HepG2 (cell line): ENCODE measurements at regions not wholly inside any gene's neighbourhood (a gene's known extent, or its start where the extent isn't known, plus 50 kb on each side); places are given as distances from the start of the nearest gene placed in this dataset.

Experiments used
- ATAC-seq: fragments of 200-7000 bp; cut with Tn5 transposase; 3 replicates; pipeline ENCODE4 v1.9.1; 2020; ENCODE audit warnings: mild to moderate bottlenecking, moderate library complexity
- BruUV-seq: library from RNA; stranded (reverse); fragments of 400-500 nt; replicated peaks from 2 replicates; lab custom pipeline; 2021; lab: Mats Ljungman, UMichigan
- CTCF ChIA-PET: fragments of 300-600 bp; formaldehyde crosslinking; extraction: SDS; loops from one replicate; lab custom pipeline; 2021; ENCODE audit warnings: low total read pairs, inconsistent platforms, low intra/inter-chr PET ratio; lab: Yijun Ruan, JAX
- POLR2A ChIA-PET: fragments of 350-600 bp; sonication (Branson Sonifier 250); formaldehyde crosslinking; loops from one replicate; lab custom pipeline; 2020; ENCODE audit warnings: antibody characterized with exemption, inconsistent platforms; lab: Yijun Ruan, JAX
- DNase-seq: peaks from one replicate; pipeline ENCODE4 v3.0.0-alpha.2; 2015; ENCODE audit warnings: low spot score
- FAIRE-seq: peaks from 3 replicates; lab custom pipeline; 2011; peaks lifted over from hg19 to GRCh38; lab: Jason Lieb, UNC
- H2AFZ ChIP-seq: one replicate; pipeline ENCODE4 v1.6.1; 2011; ENCODE audit warnings: low read length, inconsistent platforms
- H3K27ac ChIP-seq: fragments of 300-600 bp; 3 replicates; pipeline ENCODE4 v1.8.0; 2011; ENCODE audit warnings: mixed run types, mild to moderate bottlenecking, mixed read lengths, low read length, inconsistent platforms; ENCODE audit not compliant: insufficient read depth; ENCODE audit errors: extremely low read length
- H3K27me3 ChIP-seq, 2 experiments: fragments of 200-600 bp in 1 of 2; 2 replicates in 1 of 2; 3 replicates in 1 of 2; pipeline versions ENCODE4 v1.6.0 to v1.8.0; 2011; ENCODE audit warnings: low read length in 2 of 2, mild to moderate bottlenecking in 2 of 2, moderate library complexity in 2 of 2, inconsistent platforms in 1 of 2; ENCODE audit not compliant: insufficient read depth in 2 of 2, control insufficient read depth in 1 of 2
- H3K36me3 ChIP-seq, 2 experiments: fragments of 200-600 bp in 1 of 2; replicated peaks in 1 of 2; 2 replicates in 1 of 2; 3 replicates in 1 of 2; pipeline versions ENCODE4 v1.5.1 to v1.8.0; 2011; ENCODE audit warnings: low read length in 2 of 2, inconsistent platforms in 1 of 2; ENCODE audit not compliant: insufficient read depth in 2 of 2, control insufficient read depth in 1 of 2
- H3K4me1 ChIP-seq: 2 replicates; pipeline ENCODE4 v1.5.1; 2012; ENCODE audit warnings: low read length, inconsistent platforms; ENCODE audit not compliant: insufficient read depth
- H3K4me2 ChIP-seq: 2 replicates; pipeline ENCODE4 v1.6.0; 2011; ENCODE audit warnings: low read depth, low read length, inconsistent platforms
- H3K4me3 ChIP-seq, 3 experiments: fragments of 200-600 bp in 1 of 3; sonication (generic), shearing (Covaris generic) in 1 of 3; replicated peaks in 1 of 3; 2 replicates each; pipeline ENCODE4 v1.5.1; 2011 to 2016; ENCODE audit warnings: low read length in 3 of 3, inconsistent platforms in 2 of 3, low read depth in 2 of 3, mild to moderate bottlenecking in 2 of 3, control low read depth in 1 of 3, mixed read lengths in 1 of 3; ENCODE audit not compliant: insufficient read depth in 1 of 3
- H3K79me2 ChIP-seq: one replicate; pipeline ENCODE4 v1.6.1; 2011; ENCODE audit warnings: low read length, inconsistent platforms; ENCODE audit not compliant: insufficient read depth
- H3K9ac ChIP-seq: 2 replicates; pipeline ENCODE4 v1.6.0; 2011; ENCODE audit warnings: mild to moderate bottlenecking, low read depth, low read length, inconsistent platforms; ENCODE audit not compliant: insufficient read depth
- H3K9me3 ChIP-seq: 2 replicates; pipeline ENCODE4 v1.5.1; 2012; ENCODE audit warnings: mild to moderate bottlenecking, low read length
- H4K20me1 ChIP-seq: 2 replicates; pipeline ENCODE4 v1.6.0; 2011; ENCODE audit warnings: inconsistent platforms, mild to moderate bottlenecking, low read length, moderate library complexity; ENCODE audit not compliant: insufficient read depth
- ATF7-NPFF ChIP-seq: sonication (generic); formaldehyde crosslinking; IDR thresholded peaks from 2 replicates; pipeline ENCODE4 v1.8.1; 2023; ENCODE audit warnings: mild to moderate bottlenecking, low read depth, missing genetic modification reagents, moderate library complexity
- CENPX ChIP-seq: sonication (generic); formaldehyde crosslinking; IDR thresholded peaks from 2 replicates; pipeline ENCODE4 v1.9.0; 2021; ENCODE audit warnings: mild to moderate bottlenecking, missing genetic modification reagents, moderate library complexity
- FOXC1 ChIP-seq: sonication (generic); formaldehyde crosslinking; IDR thresholded peaks from 2 replicates; pipeline ENCODE4 v1.8.0; 2022; ENCODE audit warnings: mild to moderate bottlenecking, missing genetic modification reagents, borderline replicate concordance
- FOXJ3 ChIP-seq: sonication (generic); formaldehyde crosslinking; IDR thresholded peaks from 2 replicates; pipeline ENCODE4 v1.4.0; 2020; ENCODE audit warnings: missing genetic modification reagents, mild to moderate bottlenecking, borderline replicate concordance
- RARA ChIP-seq: IDR thresholded peaks from 2 replicates; pipeline ENCODE4 v1.6.1; 2016; ENCODE audit warnings: missing genetic modification reagents, missing compliant biosample characterization
- ZNF331 ChIP-seq: sonication (generic); formaldehyde crosslinking; IDR thresholded peaks from 2 replicates; pipeline ENCODE4 v1.4.0; 2020; ENCODE audit warnings: missing genetic modification reagents
- ZNF546 ChIP-seq: sonication (generic); formaldehyde crosslinking; conservative IDR thresholded peaks from 2 replicates; pipeline ENCODE4 v1.8.1; 2023; ENCODE audit warnings: mild to moderate bottlenecking, missing genetic modification reagents
- ZNF547 ChIP-seq: sonication (generic); formaldehyde crosslinking; IDR thresholded peaks from 2 replicates; pipeline ENCODE4 v1.5.1; 2020; ENCODE audit warnings: mild to moderate bottlenecking, missing genetic modification reagents
- ZNF691 ChIP-seq: sonication (generic); formaldehyde crosslinking; IDR thresholded peaks from 2 replicates; pipeline ENCODE4 v1.4.0; 2020; ENCODE audit warnings: missing genetic modification reagents, low read depth, mild to moderate bottlenecking, borderline replicate concordance
- ZNF710 ChIP-seq: sonication (generic); formaldehyde crosslinking; IDR thresholded peaks from 2 replicates; pipeline ENCODE4 v1.5.0; 2020; ENCODE audit warnings: mild to moderate bottlenecking, missing genetic modification reagents, borderline replicate concordance
- ZNF816 ChIP-seq: sonication (generic); formaldehyde crosslinking; IDR thresholded peaks from 2 replicates; pipeline ENCODE4 v1.8.0; 2022; ENCODE audit warnings: missing genetic modification reagents, mild to moderate bottlenecking, borderline replicate concordance
- WGBS: methylation state at CpG from one replicate; pipeline ENCODE4 v1.1.6; 2017; ENCODE audit warnings: low lambda C conversion rate; 5-methylcytosine and 5-hydroxymethylcytosine counted together
- in situ Hi-C: cut with HindIII; loops from 2 replicates; pipeline ENCODE4 v1.10.0; 2017; ENCODE audit warnings: low pct_unique_long_range_greater_than_20kb; ENCODE audit not compliant: extremely low pct_ligation_motif_present
- intact Hi-C: fragments of 100-400 bp; cut with micrococcal nuclease; formaldehyde crosslinking; loops from one replicate; pipeline ENCODE4 v1.10.0; 2022; ENCODE audit not compliant: unreplicated experiment

GRCh38 chr5:4042311-4042710 is 446.7 kb downstream of the IRX1 start:
- no peak overlapping the region for H3K27ac ChIP-seq
- FAIRE-seq: no peak
- BruUV-seq: no TSS peak
- no peak overlapping the region for H2AFZ ChIP-seq
- CTCF ChIA-PET: no interaction called here
- TF ChIP-seq FOXJ3 (CRISPR knock-in tag) (no peak), FOXC1 (CRISPR knock-in tag) (no peak), ZNF710 (CRISPR knock-in tag) (no peak), ZNF546 (no peak), ATF7-NPFF (CRISPR knock-in tag) (no peak), CENPX (no peak), ZNF816 (CRISPR knock-in tag) (no peak), RARA (no peak), ZNF547 (CRISPR knock-in tag) (no peak), ZNF331 (CRISPR knock-in tag) (no peak), ZNF691 (no peak)
- TF ChIP-seq, all 625 proteins: peak for 0
- DNase-seq (no peak), ATAC-seq (no peak)
- no peaks in the 10 kb centered on the region for H3K4me1 ChIP-seq
- H4K20me1 ChIP-seq: no peaks in the 10 kb centered on the region
- intact Hi-C loops: no loop called here
- H3K4me2 ChIP-seq: no peak overlapping the region
- H3K27me3 ChIP-seq: no peaks in the 10 kb centered on the region
- no peaks in the 10 kb centered on the region for H3K36me3 ChIP-seq
- in situ Hi-C loops: no loop called here
- no peaks in the 10 kb centered on the region for H3K79me2 ChIP-seq
- WGBS: 0% methylated on average over 1 of the region's 2 CpGs
- POLR2A ChIA-PET: no interaction called here
- H3K9me3 ChIP-seq: peaks cover 99% of the 10 kb centered on the region
- no peak overlapping the region for H3K9ac ChIP-seq
- H3K4me3 ChIP-seq: no peak overlapping the region
